Left cardiac atrium (tissue), 4 donors: ENCODE measurements at regions not wholly inside any gene's neighbourhood (a gene's known extent, or its start where the extent isn't known, plus 50 kb on each side); places are given as distances from the start of the nearest gene placed in this dataset.

Experiments
- ATAC-seq, 2 donors: fragments of 200-7000 bp; cut with Tn5 transposase; one replicate each; pipeline ENCODE4 v1.9.1; 2020; ENCODE audit warnings: mild to moderate bottlenecking in 2 of 2, moderate library complexity in 2 of 2
- DNase-seq: peaks from one replicate; pipeline ENCODE4 v3.0.0-alpha.2; 2020
- intact Hi-C, 2 donors: fragments of 100-400 bp; cut with DNase I; formaldehyde crosslinking; loops; one replicate each; pipeline versions ENCODE4 v1.14.1 to v1.15.1; 2022 to 2023
- donor health status: DM: no; HTN: yes; CAD: no.
- donor health status: DM: no; HTN: yes; CAD: no; lungs with severe emphysema.
- donor health status: DM: yes; HTN: yes; CAD: no.
- donor health status: Dilated cardiomyopathy.

DNA sequence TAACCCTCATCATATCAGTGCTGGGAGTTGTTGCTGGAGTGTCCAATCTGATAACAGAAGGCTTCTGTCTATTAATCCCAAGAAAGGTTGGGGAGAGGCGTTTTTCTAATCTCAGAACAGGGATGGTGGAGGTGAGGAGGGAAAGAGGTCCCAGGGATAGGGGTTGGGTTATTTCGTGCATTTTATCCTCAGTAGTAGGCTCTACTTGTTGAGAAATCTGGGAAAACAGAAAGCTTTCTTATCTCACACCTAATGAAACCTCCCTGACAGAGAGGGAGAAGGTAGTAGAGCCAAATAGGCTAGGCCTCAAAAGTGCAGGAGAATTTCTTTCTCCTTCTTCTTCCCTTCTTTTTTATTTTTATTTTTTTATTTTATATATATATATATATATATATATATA, 281.8 kb upstream of the MAP3K7 start:
- ATAC-seq (no peak), DNase-seq (no peak)
- intact Hi-C loops = no loop called here

DNA sequence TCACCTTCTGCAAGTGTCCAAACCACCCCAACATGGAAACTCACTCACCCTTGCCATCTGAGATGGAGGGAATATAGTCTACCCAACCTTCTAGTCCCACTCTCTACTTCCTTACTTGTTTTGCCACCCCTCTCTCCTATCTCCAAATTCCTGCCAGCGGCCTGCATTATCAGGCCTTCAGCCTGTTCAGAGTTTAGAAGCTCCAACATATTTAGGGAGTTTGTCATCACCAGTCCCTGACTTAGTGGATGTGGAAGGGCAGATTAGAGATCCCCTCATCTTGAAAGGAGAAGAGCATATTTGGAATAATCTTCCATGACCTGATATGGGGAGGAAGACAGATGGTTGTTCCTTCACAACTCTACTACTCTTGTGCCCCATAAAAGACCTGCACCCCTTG, 281.4 kb upstream of the MAP3K7 start:
- ATAC-seq = no peak
- intact Hi-C loops = no loop called here
- DNase-seq = no peak

DNA sequence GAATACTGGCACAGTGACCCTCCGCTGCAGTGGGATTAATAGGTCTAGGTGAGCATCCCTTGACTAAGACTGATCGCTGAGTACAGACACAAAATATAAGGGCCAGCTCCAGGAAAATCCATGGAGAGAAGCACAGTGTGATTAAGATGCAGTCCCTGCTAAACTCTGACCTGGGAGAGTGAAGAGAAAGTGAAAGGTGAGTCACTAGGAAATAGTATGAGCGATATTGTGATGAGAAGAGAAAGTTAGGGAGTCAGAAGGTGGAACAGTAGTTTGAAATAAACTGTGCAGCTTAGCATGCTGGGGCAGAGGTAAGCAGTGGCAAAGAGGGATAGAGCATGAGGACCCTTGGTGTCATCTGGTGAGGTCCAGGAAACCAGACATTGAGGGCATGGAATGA, 278.6 kb upstream of the MAP3K7 start:
- intact Hi-C loops = no loop called here
- ATAC-seq (no peak), DNase-seq (no peak)

DNA sequence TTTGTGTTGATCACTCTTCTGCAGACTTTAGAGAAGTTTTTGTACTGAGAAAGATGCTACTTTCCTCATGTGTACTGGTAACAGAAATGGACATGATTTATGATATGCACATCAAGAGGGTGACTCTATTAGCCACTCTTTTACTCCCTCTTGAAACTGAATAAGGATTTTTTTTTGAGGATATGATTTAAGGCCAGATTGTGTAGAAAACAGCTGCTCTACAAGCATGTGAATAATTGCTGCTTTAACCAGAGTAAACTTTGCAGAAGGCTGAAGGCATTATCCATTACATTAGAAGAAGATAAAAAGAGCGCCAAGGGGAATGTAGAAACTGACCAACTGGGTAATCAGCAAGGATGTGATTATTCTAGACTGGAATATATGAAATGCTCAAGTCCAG, 276.2 kb upstream of the MAP3K7 start:
- ATAC-seq (no peak), DNase-seq (no peak)
- intact Hi-C loops = no loop called here

DNA sequence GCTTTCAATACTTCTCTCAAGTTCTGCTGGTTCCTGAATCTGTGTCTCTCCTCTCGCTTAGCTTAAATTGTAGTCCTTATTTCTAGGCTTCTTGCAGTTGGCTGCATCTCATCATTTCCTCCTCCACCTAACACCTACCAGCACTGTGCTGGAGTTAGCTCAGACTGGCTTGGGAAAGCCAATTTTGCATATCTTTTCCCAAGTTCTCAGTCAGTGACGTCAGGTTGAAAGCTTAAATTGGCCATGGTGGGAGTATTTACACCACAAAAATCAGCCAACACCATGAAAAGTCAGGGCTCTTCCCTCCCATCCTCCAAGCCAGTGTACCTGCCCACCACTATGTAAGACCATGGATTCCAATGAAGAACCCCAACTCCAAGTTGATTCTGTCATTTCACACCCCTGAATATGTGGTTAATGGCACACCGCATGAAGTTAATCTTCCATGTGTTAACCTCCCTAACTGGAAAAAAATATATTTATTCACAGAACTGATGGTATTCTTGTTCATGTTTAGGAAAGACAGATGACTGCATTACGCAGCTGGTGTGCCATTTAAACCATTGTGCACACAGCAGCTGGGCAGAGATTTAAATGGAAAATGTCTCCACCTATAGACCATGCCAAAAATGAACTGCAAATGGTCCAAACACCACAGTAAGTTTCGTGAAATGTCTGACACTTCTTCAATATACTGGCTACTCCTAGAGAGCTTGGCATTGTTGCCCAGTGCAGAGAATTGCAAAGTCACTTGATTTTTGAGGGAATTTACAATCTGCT, 274.1 kb upstream of the MAP3K7 start:
- ATAC-seq (no peak), DNase-seq (no peak)
- intact Hi-C loops = no loop called here

DNA sequence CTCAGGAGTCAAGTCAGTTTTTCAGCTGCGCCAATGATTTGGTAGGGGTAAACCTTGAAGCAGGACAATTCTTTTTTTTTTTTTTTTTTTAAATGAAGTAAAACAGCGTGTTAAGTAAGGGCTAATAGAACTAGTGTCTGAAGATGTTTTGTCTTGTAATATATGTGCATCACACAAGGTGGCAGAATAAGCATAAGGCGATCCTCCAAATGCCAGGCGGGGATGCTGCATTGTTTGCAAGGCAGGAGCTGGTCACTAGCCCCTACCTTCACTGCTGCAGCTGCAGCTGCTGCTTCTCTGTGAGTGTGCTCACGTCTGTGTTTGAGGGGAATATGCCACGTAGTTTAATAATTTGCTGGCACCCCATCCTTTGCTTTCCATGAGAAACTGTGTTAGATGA, 272.7 kb upstream of the MAP3K7 start:
- no peak for DNase-seq
- ATAC-seq = no peak
- intact Hi-C loops = no loop called here

DNA sequence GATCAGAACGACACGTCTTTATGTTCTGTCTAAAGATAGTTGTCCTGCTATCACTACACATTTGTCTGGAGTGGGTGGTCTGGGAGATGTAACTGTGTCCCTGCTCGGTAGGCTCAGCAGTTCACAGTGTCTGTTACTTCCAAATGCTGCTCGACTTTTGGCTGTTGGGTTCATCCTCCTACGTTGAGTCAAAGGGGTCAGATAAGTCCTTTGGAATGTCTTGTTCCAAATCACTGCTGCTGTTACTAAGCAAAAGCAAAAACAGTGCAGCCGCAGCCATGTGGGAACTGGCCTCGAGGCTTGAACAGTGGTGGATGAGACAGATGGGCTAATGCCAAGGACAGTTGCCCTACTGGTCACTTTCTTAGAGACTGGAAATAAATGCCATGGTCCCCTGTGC, 272.2 kb upstream of the MAP3K7 start:
- intact Hi-C loops = no loop called here
- ATAC-seq = peak in 1 of 2 donors; percentile 44
- DNase-seq = no peak

DNA sequence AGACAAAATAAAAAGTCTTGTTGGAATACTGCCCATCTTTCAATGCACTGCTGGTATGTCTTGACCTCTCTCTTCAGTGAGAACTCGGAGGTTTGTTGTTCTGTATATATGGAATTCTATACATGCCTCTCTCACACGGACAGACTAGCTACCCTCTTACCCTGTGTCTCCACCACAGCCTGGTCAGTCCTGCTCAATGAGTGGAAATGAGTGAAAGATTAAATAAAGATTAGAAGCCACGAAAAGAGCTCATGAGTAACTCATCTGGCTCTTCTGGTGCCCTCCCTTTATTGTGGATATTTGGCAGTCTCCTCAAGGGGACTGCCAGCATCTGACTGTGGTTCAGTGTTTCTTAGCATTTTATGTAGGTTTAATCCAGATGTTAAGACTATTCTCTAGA, 262.8 kb upstream of the MAP3K7 start:
- no peak for ATAC-seq

DNA sequence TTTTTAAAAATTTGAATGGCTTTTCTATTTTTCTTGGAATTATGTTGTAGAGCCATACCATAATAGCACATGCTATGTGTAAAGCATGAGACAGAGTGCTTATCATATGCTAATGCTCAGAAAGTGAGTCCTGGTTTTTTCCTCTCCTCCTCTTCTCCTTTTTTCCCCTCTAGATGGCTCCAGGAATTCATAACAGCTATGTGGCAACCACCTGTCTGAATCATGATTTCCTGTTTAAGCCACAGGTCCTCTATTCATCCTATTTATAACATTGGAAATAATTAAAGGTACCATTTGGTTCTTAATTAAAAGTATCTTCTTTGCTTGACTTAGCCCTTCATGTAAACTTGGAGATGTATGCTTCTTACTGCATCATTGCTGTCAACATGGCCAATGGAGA, 260.0 kb upstream of the MAP3K7 start:
- DNase-seq = no peak
- intact Hi-C loops = no loop called here
- no peak for ATAC-seq

More for the DNA sequence above, 262.8 kb upstream of the MAP3K7 start:
- intact Hi-C loops = no loop called here
- DNase-seq = no peak

DNA sequence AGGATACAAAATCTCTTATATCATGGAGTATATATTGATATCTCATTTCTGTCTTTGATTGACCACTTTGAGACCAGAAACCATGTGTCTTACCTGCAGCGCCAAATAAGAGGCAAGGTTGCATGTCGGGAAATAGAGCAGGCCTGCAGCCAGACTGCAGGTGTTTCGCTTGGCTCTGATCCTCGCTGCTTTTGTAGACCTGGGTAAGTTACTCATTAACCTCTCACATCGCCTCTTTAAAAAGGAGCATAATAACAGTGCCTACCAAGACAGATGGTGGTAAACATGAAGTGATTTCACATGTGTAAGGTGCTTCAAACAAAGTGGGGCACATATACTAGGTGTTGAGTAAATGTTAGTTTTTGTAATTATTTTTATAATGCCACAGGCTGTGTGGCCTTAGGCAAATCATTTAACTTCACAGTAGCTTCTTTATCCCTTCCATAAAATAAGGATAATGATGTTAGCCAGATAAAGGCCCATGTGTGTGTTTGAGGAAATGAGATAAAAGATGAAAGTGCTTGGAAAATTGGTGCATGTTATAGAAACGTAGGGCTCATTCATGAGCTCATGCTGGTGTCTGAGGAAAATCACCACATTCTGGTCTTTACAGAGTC, 248.8 kb upstream of the MAP3K7 start:
- intact Hi-C loops = no loop called here
- ATAC-seq (no peak), DNase-seq (no peak)

DNA sequence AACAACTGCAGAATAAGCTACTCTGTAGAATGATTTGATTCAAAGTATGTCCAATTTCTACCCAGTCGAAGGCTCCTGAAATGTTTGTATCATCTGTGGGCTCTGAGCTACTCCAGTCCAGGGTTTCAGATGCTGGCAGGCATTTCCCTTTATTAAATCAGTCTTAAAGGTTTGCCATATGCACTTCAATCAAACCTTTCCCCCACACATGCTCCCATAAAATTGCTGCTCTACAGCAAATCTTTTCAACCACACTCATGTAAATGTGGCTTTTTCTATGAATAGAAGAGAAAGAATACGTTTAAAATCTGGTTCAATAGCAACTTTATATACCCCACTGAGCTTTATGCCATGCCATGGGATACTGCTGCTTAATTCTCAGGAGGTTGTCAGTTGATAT, 242.4 kb upstream of the MAP3K7 start:
- no peak for ATAC-seq
- intact Hi-C loops = no loop called here
- no peak for DNase-seq

DNA sequence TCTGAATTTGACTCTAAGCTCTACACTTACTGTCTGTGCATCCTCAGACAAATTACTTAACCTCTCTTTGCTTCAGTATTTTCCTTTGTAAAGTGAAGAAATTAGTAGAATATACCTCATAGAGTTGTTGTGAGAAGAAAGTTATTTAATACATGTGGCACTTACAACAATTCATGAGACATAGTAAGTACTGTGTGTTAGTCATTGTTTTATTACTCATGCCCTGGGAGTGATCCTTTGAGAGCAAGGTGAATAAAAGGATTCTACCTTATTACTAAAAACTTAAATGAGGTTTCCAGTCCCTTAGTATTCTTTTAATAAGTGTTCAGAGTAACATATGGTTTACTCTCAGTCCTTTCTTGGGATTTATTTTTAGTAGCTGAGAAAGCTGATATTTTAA, 233.6 kb upstream of the MAP3K7 start:
- DNase-seq (no peak), ATAC-seq (no peak)
- intact Hi-C loops = no loop called here

DNA sequence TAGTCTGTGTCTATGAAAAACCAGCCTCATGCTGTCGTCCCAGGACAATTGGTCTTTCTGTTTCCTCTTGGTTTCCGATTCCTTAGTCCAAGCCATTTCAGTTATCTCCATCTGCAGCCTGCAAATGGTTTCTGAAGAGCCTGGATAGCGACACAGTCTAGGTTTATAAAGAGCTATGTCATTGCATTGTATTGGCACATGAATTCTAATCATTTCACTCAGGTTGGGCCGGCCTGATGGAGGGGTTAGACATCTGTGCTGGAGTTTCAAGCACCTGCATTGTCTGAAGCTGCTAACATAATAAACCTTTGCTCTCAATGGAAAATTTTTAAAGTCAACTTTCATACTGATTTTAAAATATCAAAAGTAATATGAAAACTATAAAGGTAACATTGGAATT, 232.6 kb upstream of the MAP3K7 start:
- ATAC-seq (no peak), DNase-seq (no peak)
- intact Hi-C loops = no loop called here

DNA sequence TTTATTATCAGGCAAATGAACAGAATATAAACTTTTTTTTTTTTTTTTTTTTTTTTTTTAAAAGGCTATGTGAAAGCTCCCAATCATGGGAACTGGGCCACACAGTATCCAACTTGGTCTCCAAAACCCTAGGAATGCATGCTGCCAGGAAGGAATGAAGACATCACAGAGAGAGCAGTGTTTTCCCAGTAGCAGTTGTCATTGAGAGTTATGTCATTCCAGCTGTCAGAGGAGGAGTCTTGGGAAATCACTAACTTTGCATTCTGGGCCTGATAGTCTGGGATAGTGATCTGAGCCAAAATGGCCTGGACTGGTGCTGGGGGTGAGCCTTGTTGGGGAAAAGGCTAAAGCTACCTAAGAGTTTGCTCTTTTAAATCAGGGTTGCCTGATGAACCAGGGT, 231.3 kb upstream of the MAP3K7 start:
- intact Hi-C loops = no loop called here
- ATAC-seq = peak in 1 of 2 donors; percentile 59

DNA sequence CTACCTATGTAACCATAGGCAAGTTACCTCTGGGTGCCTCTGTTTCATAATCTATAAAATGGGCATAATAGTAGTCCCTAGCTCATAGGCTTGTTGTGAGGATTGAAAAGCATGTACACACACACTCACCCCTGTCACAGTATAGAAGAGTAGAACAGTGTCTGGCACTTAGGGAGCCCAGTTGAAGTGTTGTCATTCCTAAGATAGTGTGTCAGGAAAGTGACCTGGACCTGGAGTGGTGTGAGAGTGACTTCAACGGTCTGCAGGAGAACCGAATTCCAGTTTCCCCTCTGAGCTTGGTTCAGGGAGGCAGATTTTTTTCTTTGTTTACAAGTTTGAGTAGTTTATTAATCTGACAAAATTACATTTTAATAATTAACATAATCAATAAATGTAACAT, 229.9 kb upstream of the MAP3K7 start:
- ATAC-seq (no peak), DNase-seq (no peak)
- intact Hi-C loops = no loop called here

More for the DNA sequence above, 231.3 kb upstream of the MAP3K7 start:
- no peak for DNase-seq

DNA sequence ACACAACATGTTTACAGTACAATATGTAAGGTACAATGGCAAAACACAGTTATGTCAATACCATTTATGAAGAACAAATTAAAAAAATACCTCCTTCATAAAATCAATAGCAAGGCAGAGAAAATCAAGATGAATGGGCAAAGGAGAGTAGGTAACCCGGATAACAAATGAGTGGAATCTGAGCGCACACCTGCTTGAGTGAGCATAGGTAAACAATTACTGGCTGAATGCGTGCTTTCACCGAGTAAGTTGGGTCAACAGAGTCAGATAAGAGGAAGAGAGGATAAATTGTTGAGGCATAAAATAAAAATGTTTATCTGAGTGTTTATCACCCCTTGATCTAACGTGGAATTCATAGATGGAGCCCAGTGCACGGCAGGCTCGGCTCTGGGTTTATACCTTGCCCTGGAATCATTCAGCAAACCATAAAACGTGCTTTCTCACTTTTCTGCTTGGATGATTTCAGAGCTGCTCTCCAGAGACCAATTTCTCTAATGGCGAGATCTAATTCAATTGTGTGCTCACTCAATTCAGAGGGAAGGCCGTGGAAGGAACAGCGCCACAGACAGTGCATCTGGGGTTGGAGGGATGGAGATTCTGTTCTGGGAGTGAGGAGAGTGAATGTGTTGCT, 224.8 kb upstream of the MAP3K7 start:
- ATAC-seq (no peak), DNase-seq (no peak)
- intact Hi-C loops = no loop called here

DNA sequence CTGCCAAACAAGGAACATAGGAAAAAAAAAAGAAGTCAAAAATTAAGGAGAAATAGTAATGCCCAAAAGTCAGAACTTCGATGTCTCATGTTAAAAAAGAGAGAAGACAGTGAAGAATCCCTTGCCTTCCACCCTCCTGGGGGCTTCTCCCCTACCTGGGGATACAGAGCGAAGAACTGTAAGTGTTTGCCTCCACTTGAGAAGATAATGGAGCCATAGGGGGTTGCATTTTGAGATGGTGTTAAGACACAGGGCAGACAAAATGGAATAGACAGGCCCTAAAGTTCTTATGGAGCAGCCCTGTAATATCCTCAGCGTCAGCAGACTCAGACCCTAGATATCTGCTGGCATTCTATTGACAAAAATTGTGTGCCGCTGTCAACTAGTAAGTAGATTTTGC, 222.2 kb upstream of the MAP3K7 start:
- intact Hi-C loops = no loop called here
- no peak for ATAC-seq

DNA sequence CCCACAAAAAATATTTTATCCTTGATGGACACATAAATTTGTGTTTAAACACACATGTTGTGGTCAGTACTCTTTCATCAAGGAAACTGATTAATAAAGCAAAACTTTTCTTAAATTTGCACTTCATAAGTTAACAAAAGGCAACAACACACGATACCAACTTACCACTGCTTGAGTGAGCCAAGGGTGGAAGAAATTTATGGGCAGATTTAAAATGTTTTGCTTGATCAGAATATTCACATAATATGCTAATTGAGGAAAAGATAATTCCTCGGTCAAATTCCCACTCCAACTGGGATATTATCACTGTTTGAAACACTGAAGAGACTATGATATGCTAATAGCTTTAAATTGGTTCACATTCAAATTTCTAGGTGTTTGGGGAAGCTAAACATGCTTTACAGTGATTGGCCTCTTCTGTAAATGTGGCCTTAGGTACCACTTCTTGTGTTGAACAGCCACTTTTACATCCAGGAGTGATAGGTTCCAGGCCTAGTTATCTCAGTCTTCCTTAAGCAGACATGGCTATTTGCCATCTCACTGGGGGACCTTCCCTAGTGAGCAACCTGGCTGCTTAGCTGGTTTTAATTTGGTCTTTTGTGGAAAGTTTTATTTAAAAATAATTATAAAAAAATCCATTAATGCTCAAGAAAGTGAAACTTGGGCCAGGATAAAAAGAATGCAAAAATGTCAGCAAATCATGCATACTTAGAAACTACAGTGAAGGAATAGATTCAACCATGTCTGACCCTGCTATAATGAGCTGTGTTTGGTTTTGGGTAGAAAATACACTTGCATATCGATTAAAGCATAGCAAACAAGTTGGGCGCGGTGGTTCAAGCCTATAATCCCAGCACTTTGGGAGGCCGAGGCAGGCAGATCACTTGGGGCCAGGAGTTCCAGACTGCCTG, 221.2 kb upstream of the MAP3K7 start:
- intact Hi-C loops = no loop called here
- DNase-seq (no peak), ATAC-seq (no peak)

More for the DNA sequence above, 222.2 kb upstream of the MAP3K7 start:
- no peak for DNase-seq

DNA sequence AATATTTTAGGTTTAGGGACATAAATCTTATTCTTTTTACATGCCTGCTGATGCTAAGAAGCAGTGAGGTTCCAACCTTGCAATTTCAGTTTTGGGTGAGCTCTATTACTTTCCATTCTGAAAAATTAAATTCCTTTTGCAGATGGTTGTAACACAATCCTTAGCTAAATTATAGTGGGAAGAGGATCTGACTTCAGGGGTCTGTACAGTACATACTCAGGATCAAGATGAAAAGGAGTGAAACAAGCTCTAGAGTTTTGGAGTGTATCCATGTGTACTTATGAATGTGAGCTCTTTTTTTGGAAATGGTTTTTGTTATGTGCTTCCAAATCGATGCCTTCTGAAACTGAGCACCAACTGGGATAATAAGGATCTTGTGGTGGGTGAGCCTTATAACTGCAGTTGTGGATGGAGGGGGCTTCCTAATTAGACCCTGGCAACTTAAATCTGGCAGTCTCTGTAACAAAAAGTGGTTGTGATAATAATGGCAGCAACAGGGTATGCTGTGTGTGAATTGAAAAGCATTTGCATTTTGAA, 218.8 kb upstream of the MAP3K7 start:
- DNase-seq (no peak), ATAC-seq (no peak)
- intact Hi-C loops = no loop called here

DNA sequence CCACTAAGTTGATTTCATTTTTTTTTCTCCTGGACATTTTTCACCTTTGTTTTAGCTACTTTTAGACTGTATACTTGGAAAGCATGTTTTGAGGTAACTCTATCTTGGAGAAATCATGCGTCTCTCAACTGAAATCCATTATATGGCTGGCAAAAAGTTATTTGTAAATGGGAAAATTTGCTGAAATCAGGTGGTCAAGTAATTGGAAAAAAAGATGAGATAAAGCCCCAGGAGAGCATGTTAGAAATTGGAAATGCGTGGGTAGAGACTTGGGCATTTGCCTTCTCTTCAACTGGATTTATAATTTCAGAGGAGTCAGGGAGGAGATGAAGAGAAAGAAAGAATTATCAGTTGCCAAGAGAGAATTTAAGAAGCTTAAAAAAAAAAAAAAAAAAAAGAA, 217.1 kb upstream of the MAP3K7 start:
- no peak for ATAC-seq
- intact Hi-C loops = no loop called here
- DNase-seq = no peak
